Ectodermal cell (in vitro differentiated cells): ENCODE measurements at regions not wholly inside any gene's neighbourhood (a gene's known extent, or its start where the extent isn't known, plus 50 kb on each side); places are given as distances from the start of the nearest gene placed in this dataset.

Experiments
- H3K27ac ChIP-seq: 2 replicates; pipeline ENCODE4 v1.7.0; 2013; ENCODE audit warnings: mild to moderate bottlenecking, low read depth, low read length; ENCODE audit not compliant: insufficient read depth, poor library complexity, severe bottlenecking
- H3K27me3 ChIP-seq: 2 replicates; pipeline ENCODE4 v1.7.0; 2013; ENCODE audit warnings: mild to moderate bottlenecking, low read length; ENCODE audit not compliant: insufficient read depth, control insufficient read depth, poor library complexity, severe bottlenecking
- H3K36me3 ChIP-seq: one replicate; pipeline ENCODE4 v1.7.0; 2013; ENCODE audit warnings: low read length; ENCODE audit not compliant: control insufficient read depth, insufficient read depth
- H3K4me1 ChIP-seq: one replicate; pipeline ENCODE4 v1.7.0; 2013; ENCODE audit warnings: low read length; ENCODE audit not compliant: control insufficient read depth, insufficient read depth
- H3K4me3 ChIP-seq: 2 replicates; pipeline ENCODE4 v1.7.0; 2013; ENCODE audit warnings: low read depth, low read length, control low read depth; ENCODE audit not compliant: insufficient read depth
- H3K9me3 ChIP-seq: 2 replicates; pipeline ENCODE4 v1.7.0; 2013; ENCODE audit warnings: mild to moderate bottlenecking, low read length, moderate library complexity; ENCODE audit not compliant: control insufficient read depth
- WGBS, 2 experiments: methylation state at CpG; one replicate each; pipeline ENCODE4 v1.1.7; 2013; ENCODE audit warnings: missing lambda C conversion rate in 2 of 2; 5-methylcytosine and 5-hydroxymethylcytosine counted together

DNA sequence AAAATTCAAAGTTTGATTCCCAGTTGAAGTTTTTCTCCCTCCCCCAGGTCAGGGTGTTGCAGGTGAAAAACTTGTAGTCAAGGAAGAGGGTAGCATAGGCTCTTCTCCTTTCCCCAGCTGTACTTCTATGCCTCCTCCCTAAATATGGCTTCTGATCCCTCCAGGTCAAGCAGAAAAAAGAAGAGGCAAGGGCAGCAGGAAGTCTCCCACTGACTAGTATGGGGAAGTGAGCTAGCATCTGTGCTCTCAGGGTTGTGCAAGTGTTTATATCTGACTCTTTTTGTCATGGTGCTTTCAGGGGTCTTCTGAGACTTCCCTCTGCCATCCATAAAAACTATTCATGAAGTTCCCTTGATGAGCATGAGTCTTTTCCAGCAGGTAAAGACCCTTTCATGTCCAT, 76.0 kb downstream of the ATPSCKMT start:
- Histone ChIP-seq H3K27me3 (no peaks in the 10 kb centered on the region), H3K4me1 (no peaks in the 10 kb centered on the region), H3K9me3 (no peaks in the 10 kb centered on the region), H3K27ac (no peak overlapping the region), H3K36me3 (no peaks in the 10 kb centered on the region), H3K4me3 (no peak overlapping the region)

DNA sequence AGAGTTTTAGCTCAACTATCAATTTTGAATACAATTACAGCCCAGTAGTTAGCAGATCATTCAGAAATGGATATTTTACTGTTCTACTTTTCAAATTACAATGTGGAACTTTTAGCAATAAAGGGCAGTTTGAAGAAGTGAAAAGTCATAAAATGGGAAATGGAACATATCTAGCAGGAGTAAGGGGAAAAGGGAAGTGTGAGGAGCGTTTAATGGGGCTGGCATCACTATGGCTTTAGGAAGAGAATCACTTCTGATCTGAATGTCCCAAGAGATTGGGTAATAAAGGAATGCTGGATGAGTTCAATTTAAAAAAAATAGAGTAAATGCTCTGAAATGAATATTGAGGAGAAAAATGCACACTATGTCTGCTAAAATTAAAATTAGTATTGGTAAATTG, 77.4 kb downstream of the ATPSCKMT start:
- 93 to 100% methylated on average over 1 of the region's 1 CpG for WGBS, 2 experiments
- Histone ChIP-seq H3K4me3 (no peak overlapping the region), H3K4me1 (no peaks in the 10 kb centered on the region), H3K9me3 (no peaks in the 10 kb centered on the region), H3K36me3 (no peaks in the 10 kb centered on the region), H3K27ac (no peak overlapping the region), H3K27me3 (no peaks in the 10 kb centered on the region)

- H3K9me3 ChIP-seq: no peaks in the 10 kb centered on the region
- no peaks in the 10 kb centered on the region for H3K27me3 ChIP-seq
- H3K36me3 ChIP-seq: no peaks in the 10 kb centered on the region
- 93% methylated on average over 6 of the region's 6 CpGs for WGBS, 2 experiments
- H3K4me1 ChIP-seq: no peaks in the 10 kb centered on the region
- H3K4me3 ChIP-seq: no peak overlapping the region
- no peak overlapping the region for H3K27ac ChIP-seq
Observed at GRCh38 chr5:10169359-10169758, 80.3 kb downstream of the ATPSCKMT start.

DNA sequence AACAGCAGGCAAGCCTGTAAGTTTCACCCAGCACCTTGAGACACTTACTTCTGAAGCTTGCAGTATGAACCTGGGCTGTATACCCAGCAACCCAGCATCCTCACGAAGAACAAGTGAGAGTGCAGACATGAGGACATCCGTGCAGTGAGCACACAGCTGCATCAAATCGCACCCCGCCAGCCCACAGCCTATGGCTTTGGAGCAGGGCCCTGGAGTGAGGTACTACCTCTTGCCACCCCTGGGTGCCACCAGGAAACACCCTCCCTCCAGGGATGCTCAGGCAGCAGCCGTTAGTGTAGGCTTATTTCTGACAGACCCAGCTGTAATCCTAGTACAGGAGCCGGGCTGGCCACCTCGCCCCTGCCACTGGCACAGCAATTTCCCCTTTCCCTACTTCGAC, 81.4 kb downstream of the ATPSCKMT start:
- Histone ChIP-seq H3K9me3 (no peaks in the 10 kb centered on the region), H3K4me1 (no peaks in the 10 kb centered on the region)
- WGBS, 2 experiments: 92 to 95% methylated on average over 8 of the region's 8 CpGs

GRCh38 chr5:10167806-10168205, 81.9 kb downstream of the ATPSCKMT start:
- no peaks in the 10 kb centered on the region for H3K4me1 ChIP-seq
- H3K27ac ChIP-seq: no peak overlapping the region
- no peak overlapping the region for H3K4me3 ChIP-seq
- WGBS, 2 experiments: 91 to 96% methylated on average over 1 of the region's 1 CpG
- no peaks in the 10 kb centered on the region for H3K27me3 ChIP-seq
- no peaks in the 10 kb centered on the region for H3K36me3 ChIP-seq
- H3K9me3 ChIP-seq: no peaks in the 10 kb centered on the region

More for the DNA sequence above, 81.4 kb downstream of the ATPSCKMT start:
- no peak overlapping the region for H3K27ac ChIP-seq
- H3K36me3 ChIP-seq: no peaks in the 10 kb centered on the region
- H3K4me3 ChIP-seq: no peak overlapping the region
- no peaks in the 10 kb centered on the region for H3K27me3 ChIP-seq

- no peaks in the 10 kb centered on the region for H3K36me3 ChIP-seq
- WGBS, 2 experiments: 95 to 96% methylated on average over 1 of the region's 1 CpG
- H3K4me3 ChIP-seq: no peak overlapping the region
- peaks cover 8% of the 10 kb centered on the region for H3K4me1 ChIP-seq
- H3K9me3 ChIP-seq: no peaks in the 10 kb centered on the region
- no peak overlapping the region for H3K27ac ChIP-seq
- no peaks in the 10 kb centered on the region for H3K27me3 ChIP-seq
Observed at GRCh38 chr5:10166392-10166791, 83.3 kb downstream of the ATPSCKMT start.

GRCh38 chr5:10162468-10162867, 87.2 kb downstream of the ATPSCKMT start:
- Histone ChIP-seq H3K27me3 (no peaks in the 10 kb centered on the region), H3K9me3 (no peaks in the 10 kb centered on the region), H3K4me1 (peaks cover 15% of the 10 kb centered on the region), H3K4me3 (no peak overlapping the region), H3K27ac (no peak overlapping the region), H3K36me3 (no peaks in the 10 kb centered on the region)
- WGBS, 2 experiments: 71 to 77% methylated on average over 5 of the region's 5 CpGs

GRCh38 chr5:10161778-10162177, 87.9 kb downstream of the ATPSCKMT start:
- Histone ChIP-seq H3K9me3 (no peaks in the 10 kb centered on the region), H3K4me3 (no peak overlapping the region), H3K4me1 (peaks cover 22% of the 10 kb centered on the region), H3K27ac (no peak overlapping the region), H3K27me3 (no peaks in the 10 kb centered on the region), H3K36me3 (no peaks in the 10 kb centered on the region)
- 39 to 44% methylated on average over 3 of the region's 3 CpGs for WGBS, 2 experiments

DNA sequence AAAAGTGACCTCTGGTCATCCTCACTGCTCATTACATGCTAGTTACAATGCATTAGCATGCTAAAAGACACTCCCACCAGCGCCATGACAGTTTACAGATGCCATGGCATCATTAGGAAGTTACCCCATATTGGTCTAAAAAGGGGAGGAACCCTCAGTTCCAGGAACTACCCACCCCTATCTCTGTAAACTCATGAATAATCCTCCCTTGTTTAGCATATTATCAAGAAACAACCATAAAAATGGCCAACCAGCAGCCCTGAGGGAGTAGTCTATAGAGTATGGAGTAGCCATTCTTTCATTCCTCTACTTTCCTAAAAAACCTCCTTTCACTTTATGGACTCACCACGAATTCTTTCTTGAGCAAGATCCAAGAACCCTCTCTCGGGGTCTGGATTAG, 89.4 kb downstream of the ATPSCKMT start:
- no peaks in the 10 kb centered on the region for H3K36me3 ChIP-seq
- H3K27me3 ChIP-seq: no peaks in the 10 kb centered on the region
- H3K4me3 ChIP-seq: no peak overlapping the region
- no peaks in the 10 kb centered on the region for H3K9me3 ChIP-seq
- H3K27ac ChIP-seq: no peak overlapping the region
- peaks cover 22% of the 10 kb centered on the region for H3K4me1 ChIP-seq
- WGBS, 2 experiments: 93 to 94% methylated on average over 3 of the region's 3 CpGs

- no peak overlapping the region for H3K27ac ChIP-seq
- H3K4me1 ChIP-seq: peaks cover 22% of the 10 kb centered on the region
- no peak overlapping the region for H3K4me3 ChIP-seq
- H3K27me3 ChIP-seq: no peaks in the 10 kb centered on the region
- no peaks in the 10 kb centered on the region for H3K36me3 ChIP-seq
- no peaks in the 10 kb centered on the region for H3K9me3 ChIP-seq
Observed at GRCh38 chr5:10158886-10159285, 90.8 kb downstream of the ATPSCKMT start.

DNA sequence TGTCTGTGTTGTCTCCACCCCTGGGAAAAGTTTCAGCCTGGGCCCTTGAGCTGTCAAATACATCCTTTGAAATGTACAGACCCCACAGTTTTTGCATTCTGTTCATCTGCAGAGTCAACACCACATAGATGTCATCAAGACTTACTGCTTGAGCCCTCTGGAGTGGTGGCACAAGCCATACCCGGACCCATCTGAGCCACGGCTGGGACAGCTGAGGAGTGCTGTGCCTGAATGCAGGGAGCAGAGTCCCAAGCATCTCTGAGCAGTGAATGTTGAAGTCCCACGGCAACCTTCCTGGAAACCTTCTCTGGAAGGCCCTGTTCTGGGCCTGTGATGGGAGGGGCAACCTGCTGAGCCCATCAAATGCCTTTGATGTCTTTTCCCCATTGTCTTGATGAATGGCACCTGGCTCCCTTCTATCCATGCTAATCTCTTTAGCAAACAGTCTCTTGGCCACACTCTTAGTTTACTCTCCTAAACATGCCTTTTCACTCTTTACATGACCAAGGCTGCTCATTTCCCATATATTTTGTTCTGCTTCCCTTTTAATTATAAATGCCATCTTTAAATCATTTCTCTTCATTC, 92.5 kb downstream of the ATPSCKMT start:
- Histone ChIP-seq H3K4me3 (no peak overlapping the region), H3K9me3 (no peaks in the 10 kb centered on the region), H3K4me1 (peaks cover 19% of the 10 kb centered on the region), H3K36me3 (no peaks in the 10 kb centered on the region), H3K27me3 (no peaks in the 10 kb centered on the region), H3K27ac (no peak overlapping the region)
- 59 to 64% methylated on average over 3 of the region's 3 CpGs for WGBS, 2 experiments
